Fibroblast of lung (primary cell): ENCODE measurements at regions not wholly inside any gene's neighbourhood (a gene's known extent, or its start where the extent isn't known, plus 50 kb on each side); places are given as distances from the start of the nearest gene placed in this dataset.

ENCODE experiments used
- DNase-seq, 2 donors: peaks; one replicate each; pipeline versions ENCODE4 v3.0.0 to v3.0.0-alpha.2; 2010; ENCODE audit warnings: low read depth in 2 of 2
- H2AFZ ChIP-seq: 2 replicates; pipeline ENCODE4 v1.5.1; 2012; ENCODE audit warnings: low read length, control low read depth, inconsistent platforms
- H3K27ac ChIP-seq: 2 replicates; pipeline ENCODE4 v1.5.1; 2011; ENCODE audit warnings: low read length, control low read depth; ENCODE audit not compliant: insufficient read depth
- H3K27me3 ChIP-seq: 2 replicates; pipeline ENCODE4 v1.5.1; 2011; ENCODE audit warnings: mild to moderate bottlenecking, low read length; ENCODE audit not compliant: control insufficient read depth, insufficient read depth
- H3K36me3 ChIP-seq: 2 replicates; pipeline ENCODE4 v1.5.1; 2011; ENCODE audit warnings: low read length; ENCODE audit not compliant: control insufficient read depth, insufficient read depth
- H3K4me1 ChIP-seq: 2 replicates; pipeline ENCODE4 v1.5.1; 2011; ENCODE audit warnings: low read length; ENCODE audit not compliant: control insufficient read depth, insufficient read depth; ENCODE audit errors: extremely low read depth
- H3K4me2 ChIP-seq: 2 replicates; pipeline ENCODE4 v1.5.1; 2011; ENCODE audit warnings: low read length, control low read depth; ENCODE audit not compliant: insufficient read depth; ENCODE audit errors: extremely low read depth
- H3K4me3 ChIP-seq, 4 experiments: fragments of 200-600 bp in 1 of 4; sonication (generic) in 1 of 4; replicated peaks in 1 of 4; 2 replicates each; pipeline ENCODE4 v1.5.1; 2011 to 2016; ENCODE audit warnings: low read length in 4 of 4, low read depth in 3 of 4, mild to moderate bottlenecking in 3 of 4, control low read depth in 2 of 4, inconsistent platforms in 1 of 4, mixed read lengths in 1 of 4; ENCODE audit not compliant: insufficient read depth in 1 of 4; ENCODE audit errors: control extremely low read depth in 1 of 4
- H3K79me2 ChIP-seq: 2 replicates; pipeline ENCODE4 v1.5.1; 2012; ENCODE audit warnings: mild to moderate bottlenecking, low read length, inconsistent platforms; ENCODE audit not compliant: control insufficient read depth, insufficient read depth
- H3K9ac ChIP-seq: 2 replicates; pipeline ENCODE4 v1.5.1; 2011; ENCODE audit warnings: mild to moderate bottlenecking, low read length, control low read depth; ENCODE audit not compliant: insufficient read depth
- H3K9me3 ChIP-seq: 2 replicates; pipeline ENCODE4 v1.5.1; 2012; ENCODE audit warnings: low read depth, low read length; ENCODE audit not compliant: control insufficient read depth, insufficient read depth
- H4K20me1 ChIP-seq: 2 replicates; pipeline ENCODE4 v1.5.1; 2011; ENCODE audit warnings: low read length; ENCODE audit not compliant: control insufficient read depth, insufficient read depth; ENCODE audit errors: extremely low read depth
- CTCF ChIP-seq, 2 donors: IDR thresholded peaks in 1 of 2; conservative IDR thresholded peaks in 1 of 2; 1 replicate in 1 of 2; 2 replicates in 1 of 2; pipeline ENCODE4 v1.5.1; 2011 to 2012; ENCODE audit warnings: low read length in 2 of 2, control low read depth in 1 of 2, inconsistent platforms in 1 of 2, low read depth in 1 of 2, mild to moderate bottlenecking in 1 of 2
- EZH2 ChIP-seq: IDR thresholded peaks from 2 replicates; pipeline ENCODE4 v1.5.1; 2012; ENCODE audit warnings: low read length, control low read depth, mild to moderate bottlenecking; ENCODE audit errors: missing control alignments

GRCh38 chr6:140178520-140178919, 804.1 kb upstream of the CITED2 start:
- H3K27ac ChIP-seq: no peak overlapping the region
- no peaks in the 10 kb centered on the region for H3K36me3 ChIP-seq
- H3K4me2 ChIP-seq: no peak overlapping the region
- no peaks in the 10 kb centered on the region for H3K79me2 ChIP-seq
- peak; percentile 44 to 46 for DNase-seq
- no peak overlapping the region for H3K4me3 ChIP-seq
- no peaks in the 10 kb centered on the region for H3K27me3 ChIP-seq
- peaks cover 9% of the 10 kb centered on the region for H3K4me1 ChIP-seq
- no peak for TF ChIP-seq EZH2
- no peak for TF ChIP-seq CTCF (conservative IDR thresholded peaks at IDR 0.05 in 1 of 2, IDR thresholded peaks at IDR 0.05 in 1 of 2; ENCODE audit: low read depth in 1 of 2, low read length in 2 of 2)
- no peak overlapping the region for H3K9ac ChIP-seq
- no peaks in the 10 kb centered on the region for H3K9me3 ChIP-seq
- H4K20me1 ChIP-seq: no peaks in the 10 kb centered on the region
- H2AFZ ChIP-seq: no peak overlapping the region

GRCh38 chr6:140176306-140176705, 801.9 kb upstream of the CITED2 start:
- peaks cover 7% of the 10 kb centered on the region for H3K4me1 ChIP-seq
- no peak overlapping the region for H3K4me3 ChIP-seq
- no peaks in the 10 kb centered on the region for H4K20me1 ChIP-seq
- no peak overlapping the region for H3K4me2 ChIP-seq
- no peak overlapping the region for H2AFZ ChIP-seq
- TF ChIP-seq EZH2 (no peak), CTCF (conservative IDR thresholded peaks at IDR 0.05 in 1 of 2, IDR thresholded peaks at IDR 0.05 in 1 of 2; ENCODE audit: low read depth in 1 of 2, low read length in 2 of 2) (no peak)
- H3K27ac ChIP-seq: no peak overlapping the region
- no peak overlapping the region for H3K9ac ChIP-seq
- H3K9me3 ChIP-seq: no peaks in the 10 kb centered on the region
- H3K79me2 ChIP-seq: no peaks in the 10 kb centered on the region
- no peaks in the 10 kb centered on the region for H3K36me3 ChIP-seq
- DNase-seq: no peak
- no peaks in the 10 kb centered on the region for H3K27me3 ChIP-seq

DNA sequence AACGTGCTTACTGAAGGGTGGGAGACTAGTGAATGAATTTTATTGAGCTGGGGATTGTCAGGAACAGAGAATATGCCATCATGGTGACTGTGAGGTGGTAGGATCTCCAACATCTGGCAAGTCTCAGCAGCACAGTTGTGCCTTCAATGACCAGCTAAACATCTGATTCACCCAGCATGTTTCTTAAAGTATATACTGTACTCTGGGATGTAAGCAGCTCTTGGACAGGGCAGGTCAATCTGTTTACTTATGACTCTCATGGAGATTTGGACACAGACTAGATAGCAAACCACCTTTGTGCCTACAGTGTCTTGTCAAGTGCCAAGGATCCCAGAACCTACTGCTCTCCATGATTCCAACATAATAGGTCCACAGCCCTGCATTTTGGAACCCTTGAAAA, 801.0 kb upstream of the CITED2 start:
- no peaks in the 10 kb centered on the region for H4K20me1 ChIP-seq
- no peaks in the 10 kb centered on the region for H3K79me2 ChIP-seq
- TF ChIP-seq EZH2: no peak
- no peak for TF ChIP-seq CTCF (conservative IDR thresholded peaks at IDR 0.05 in 1 of 2, IDR thresholded peaks at IDR 0.05 in 1 of 2; ENCODE audit: low read depth in 1 of 2, low read length in 2 of 2)
- no peak overlapping the region for H3K9ac ChIP-seq
- no peak overlapping the region for H2AFZ ChIP-seq
- no peak overlapping the region for H3K4me3 ChIP-seq
- no peaks in the 10 kb centered on the region for H3K27me3 ChIP-seq
- H3K36me3 ChIP-seq: no peaks in the 10 kb centered on the region
- no peaks in the 10 kb centered on the region for H3K9me3 ChIP-seq
- no peak for DNase-seq
- no peak overlapping the region for H3K27ac ChIP-seq
- H3K4me1 ChIP-seq: peaks cover 7% of the 10 kb centered on the region
- H3K4me2 ChIP-seq: no peak overlapping the region
